ENCODE measurements at regions not wholly inside any gene's neighbourhood (a gene's known extent, or its start where the extent isn't known, plus 50 kb on each side); places are given as distances from the start of the nearest gene placed in this dataset.
"Not testable (repeated sequence)": the region's sequence is repeated elsewhere in the genome, so short reads cannot be mapped to it uniquely, and the experiment has no call there.

DNA sequence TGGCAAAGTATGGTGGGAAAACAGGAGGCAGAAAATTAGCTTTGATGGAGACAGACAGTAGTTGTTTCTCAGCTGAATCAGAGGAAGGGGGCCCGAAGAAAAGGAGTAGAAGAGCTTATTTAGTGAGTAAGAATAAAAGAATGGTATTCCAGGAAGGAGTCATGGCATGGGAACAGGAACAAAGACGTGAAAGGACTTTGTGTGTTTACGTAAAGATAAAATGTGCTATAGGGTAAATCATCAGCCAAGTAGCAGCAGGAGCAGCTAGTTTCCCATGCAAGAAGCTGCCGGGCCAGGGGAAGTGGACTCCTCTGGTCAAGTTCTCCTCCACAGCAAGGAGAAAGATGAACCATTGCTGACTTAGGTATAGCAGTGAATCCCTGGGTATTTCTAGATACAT, 454.5 kb downstream of the HINT1 start:
- no peak for DNase-seq

DNA sequence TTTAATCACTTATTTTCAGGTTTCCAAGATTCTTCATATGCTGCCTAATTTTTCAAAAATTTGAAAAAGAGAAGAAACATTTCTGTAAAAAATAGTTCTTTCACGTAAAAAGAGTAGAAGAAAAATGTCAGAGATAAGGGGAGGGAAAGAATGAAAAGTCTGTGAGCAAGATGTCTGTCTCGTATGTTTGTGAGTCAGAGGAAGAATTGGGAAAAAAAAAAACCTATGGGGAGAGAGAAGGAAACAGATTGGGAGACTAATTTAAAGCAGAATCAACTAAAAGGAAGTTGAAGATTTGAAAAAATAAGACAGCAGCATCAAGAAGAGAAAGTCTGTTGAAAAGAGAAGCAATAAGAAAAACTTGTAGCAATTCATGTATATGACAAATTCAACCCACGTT, 456.3 kb downstream of the HINT1 start:
- no peak for DNase-seq

DNA sequence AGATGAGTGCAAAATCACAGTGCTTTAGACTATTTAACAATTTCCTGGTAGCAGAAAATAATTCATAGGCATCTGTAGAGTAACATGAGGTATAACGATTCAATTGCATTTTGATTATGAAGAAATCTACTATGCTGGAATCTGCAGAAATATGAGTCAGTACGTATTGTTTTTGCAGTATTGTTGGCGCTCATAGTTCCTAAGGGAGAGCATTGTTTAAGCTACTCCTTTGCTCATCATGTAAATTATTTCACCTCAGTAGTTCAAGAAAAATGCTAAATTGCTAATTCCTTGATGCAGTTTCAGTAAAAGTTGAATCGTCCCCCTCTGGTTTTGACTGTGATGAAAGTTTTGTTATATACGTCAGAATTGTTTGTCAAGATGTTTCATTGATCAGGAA, 458.4 kb downstream of the HINT1 start:
- DNase-seq: no peak

DNA sequence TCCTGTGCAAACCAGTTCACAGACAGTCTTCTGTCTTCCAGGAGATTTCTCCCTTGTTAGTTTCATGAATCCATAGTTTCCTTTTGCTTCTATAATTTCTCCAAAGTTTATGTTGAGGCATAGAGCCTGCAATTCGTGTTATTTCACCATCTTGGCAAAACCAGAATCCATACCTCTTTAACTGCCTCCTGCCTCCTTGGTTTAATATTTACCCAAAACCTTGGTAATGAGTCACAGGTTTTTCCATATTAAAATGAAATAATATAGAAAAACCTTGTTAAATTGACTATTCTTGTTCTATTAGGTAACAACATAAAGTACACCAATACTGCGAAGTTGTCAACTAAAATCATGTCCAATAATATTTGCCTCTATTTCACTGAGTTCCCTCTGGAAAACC, 459.7 kb downstream of the HINT1 start:
- no peak for DNase-seq

DNA sequence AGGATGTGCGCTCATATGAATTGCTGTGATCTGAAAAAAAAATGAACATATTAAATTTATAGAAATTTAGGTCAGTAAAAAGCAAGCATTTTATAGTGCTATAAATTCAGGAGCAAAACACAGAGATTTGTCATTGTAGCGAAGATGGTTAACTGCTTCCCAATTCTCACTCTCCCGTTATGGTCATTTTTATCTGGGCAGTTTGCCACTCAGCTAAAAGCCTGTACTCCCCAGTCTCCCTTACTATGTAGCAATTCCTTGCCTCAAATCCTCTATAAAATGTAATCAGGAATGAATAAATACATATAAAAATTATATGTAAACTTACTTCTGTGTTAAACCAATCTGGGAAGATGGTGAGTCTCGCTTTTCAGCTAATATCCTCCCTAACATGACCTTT, 471.5 kb downstream of the HINT1 start:
- no peak for DNase-seq

DNA sequence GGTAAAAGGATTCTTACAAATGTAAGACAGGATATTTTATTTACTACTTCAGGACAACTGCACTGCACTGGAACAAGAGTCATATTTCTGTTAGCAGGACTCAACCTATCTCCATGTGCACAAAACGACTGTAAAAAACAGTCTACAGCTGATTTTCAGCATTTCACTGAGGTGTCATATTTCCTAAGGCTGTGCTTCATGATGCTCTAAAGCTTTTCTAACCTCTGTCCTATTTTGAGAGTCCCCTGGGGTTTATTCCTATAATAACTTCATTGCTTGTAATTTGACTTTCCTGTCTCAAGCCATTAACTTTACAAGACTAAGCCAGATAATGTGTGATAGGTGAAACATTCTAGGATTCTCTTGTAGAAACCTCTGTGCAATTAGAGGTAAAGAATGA, 472.3 kb downstream of the HINT1 start:
- DNase-seq: no peak

DNA sequence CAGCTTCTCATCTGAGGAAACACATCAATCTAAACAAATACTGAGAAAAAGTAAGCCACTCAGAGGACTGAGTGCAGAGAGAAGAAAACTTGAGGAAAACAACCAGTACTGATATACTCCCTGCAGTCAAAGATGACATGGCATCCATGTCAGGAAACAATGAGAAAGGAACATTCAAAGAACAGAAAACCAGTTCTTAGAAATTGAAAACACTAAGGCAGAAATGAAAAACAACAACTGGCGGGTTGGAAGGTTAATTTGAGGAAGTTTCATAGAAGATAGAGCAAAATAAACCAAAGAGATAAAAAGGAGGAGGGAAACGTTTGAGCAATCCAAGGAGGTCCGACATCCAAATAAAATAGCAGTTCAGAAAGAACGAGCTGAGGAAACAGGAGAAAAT, 475.2 kb downstream of the HINT1 start:
- no peak for DNase-seq

DNA sequence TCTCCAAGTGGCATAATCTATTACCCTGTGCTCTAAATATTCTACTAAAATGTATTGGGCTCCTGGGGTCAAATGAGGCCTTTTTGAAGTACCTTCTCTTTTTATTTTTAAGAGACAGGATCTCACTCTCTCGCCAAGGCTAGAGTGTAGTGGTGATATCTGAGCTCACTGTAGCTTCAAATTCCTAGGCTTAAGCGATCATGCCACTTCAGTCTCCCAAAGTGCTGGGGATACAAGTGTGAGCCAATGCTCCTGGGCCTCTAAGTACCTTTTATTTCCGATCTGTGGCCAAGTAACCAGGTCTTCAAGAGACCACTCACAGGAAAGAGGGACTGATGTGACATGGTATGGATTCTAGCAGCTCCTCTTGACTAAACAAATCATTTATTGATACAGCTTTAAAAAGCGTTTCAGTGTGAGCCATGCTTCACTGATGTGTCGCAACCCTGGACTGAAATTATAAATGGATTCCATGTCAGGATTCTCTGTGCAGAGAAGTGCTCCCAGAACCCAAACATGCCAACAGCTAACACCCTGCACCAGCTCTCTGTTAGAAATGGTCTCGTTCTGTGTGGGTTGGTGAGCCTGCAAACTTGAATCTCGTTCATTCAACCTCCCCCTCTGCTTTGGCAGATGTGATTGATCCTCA, 477.8 kb downstream of the HINT1 start:
- no peak for DNase-seq

DNA sequence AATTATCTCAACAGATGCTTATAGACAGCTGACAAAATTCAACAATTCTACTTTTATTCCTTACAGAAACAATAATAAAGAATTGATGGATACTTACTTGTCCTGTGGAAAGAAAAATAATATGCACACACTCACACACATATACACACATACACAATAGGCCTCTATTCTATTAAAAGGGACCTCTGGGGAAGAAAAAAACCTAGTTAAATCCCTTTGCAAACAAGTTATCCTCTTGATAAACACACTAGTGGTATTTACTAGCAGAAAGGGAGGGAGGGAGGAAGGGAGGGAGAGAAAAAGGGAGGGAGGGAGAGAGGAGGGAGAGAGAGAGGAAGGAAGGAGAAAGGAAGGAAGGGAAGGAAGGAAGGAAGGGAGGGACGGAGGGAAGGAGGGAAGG, 486.4 kb downstream of the HINT1 start:
- no peak for DNase-seq

DNA sequence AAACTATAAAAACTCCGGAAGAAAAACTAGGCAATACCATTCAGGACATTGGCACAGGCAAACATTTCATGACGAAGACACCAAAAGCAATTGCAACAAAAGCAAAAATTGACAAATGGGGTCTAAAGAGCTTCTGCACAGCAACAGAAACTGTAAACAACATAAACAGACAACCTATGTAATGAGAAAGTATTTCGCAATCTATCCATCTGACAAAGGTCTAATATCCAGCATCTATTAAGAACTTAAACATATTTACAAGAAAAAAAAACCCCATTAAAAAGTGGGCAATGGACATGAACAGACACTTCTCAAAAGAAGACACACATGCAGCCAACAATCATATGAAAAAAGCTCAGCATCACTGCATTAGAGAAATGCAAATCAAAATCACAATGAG, 498.6 kb downstream of the HINT1 start:
- DNase-seq: no peak

DNA sequence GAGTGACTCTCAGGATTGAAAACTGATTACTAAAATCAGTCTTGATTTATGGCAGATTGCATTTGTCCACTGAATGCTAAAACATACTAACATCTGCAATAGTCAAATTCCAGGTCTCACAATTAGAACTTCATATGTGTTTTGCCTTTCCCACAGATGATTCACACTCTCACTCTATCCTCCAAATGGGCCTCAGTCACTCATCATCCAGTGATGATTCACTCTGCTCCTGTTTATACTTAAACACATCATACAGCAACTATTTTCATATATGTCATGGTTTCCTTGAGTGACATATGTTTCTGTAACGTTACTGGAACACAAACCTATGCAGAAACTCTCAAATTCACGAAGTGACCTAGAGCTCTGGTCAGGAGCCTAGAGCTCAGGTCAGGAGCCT, 512.9 kb downstream of the HINT1 start:
- DNase-seq: no peak

DNA sequence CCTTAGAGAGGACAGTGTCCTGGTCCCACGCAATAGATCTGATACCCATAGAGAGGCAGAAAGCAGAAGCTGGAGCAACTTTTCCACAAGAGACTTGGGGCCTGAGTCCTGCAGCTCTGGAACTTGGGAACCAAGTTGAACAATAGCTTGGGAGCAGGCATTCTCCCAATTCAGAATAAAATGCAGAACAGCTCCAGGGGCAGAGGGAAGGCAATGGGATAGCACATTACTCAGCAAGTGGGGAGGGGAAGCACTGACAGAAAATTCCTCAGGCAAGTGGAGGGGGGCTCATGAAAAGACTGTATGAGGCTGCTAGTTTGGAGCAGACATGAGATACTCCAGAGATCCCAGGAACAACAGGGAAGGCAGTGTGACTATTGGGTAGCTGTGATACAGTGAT, 513.6 kb downstream of the HINT1 start:
- DNase-seq: no peak

DNA sequence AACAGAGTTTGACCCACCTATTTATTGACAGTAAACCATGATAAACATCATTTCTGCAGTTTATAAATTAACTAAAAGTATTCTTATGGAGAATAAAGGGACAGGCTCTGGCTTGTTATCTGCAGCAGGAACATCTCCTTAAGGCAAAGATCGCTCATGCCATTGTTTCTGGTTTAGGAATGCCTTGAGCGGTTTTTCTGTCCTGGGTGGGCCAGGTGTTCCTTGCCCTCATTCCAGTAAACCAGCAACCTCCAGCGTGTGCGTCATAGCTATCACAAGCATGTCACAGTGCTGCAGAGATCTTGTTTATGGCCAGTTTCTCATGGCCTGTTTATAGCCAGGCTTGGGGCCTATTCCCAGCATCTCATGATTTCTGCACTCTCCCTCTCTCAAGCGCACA, 521.7 kb downstream of the HINT1 start:
- no peak for DNase-seq

DNA sequence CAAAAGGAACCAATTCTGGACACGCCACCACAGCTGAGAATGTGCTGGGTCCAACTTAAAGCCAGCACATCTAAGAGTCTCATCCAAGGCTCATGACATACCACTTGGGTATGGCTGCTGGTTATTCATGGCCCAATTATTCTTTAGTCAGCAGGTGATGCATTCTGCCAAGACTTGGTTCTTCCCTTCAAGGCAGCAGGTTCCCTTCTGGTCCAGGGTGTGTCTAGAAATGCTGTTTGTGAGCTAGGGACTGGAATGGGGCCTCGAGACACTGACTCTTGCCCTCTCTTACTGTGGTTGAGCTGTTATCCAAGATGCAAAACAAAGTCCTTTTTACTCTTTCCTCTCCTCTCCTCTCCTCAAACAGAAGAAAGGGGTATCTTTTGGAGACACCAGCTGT, 522.6 kb downstream of the HINT1 start:
- no peak for DNase-seq

DNA sequence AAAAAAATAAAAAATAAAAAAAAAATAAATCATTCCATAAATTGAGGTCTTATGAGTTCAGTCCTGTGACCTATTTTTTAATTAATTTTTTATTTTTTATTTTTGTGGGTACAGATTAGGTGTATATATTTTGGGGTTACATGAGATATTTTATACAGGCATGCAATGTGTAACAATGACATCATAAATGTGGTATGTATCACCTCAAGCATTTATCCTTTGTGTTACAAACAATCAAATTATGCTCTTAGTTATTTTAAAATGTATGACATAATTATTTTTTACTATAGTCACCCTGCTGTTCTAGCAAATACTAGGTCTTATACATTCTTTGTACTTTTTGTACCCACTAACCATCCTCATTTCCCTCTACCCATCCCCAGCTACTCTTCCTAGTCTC, 537.9 kb downstream of the HINT1 start:
- no peak for DNase-seq

DNA sequence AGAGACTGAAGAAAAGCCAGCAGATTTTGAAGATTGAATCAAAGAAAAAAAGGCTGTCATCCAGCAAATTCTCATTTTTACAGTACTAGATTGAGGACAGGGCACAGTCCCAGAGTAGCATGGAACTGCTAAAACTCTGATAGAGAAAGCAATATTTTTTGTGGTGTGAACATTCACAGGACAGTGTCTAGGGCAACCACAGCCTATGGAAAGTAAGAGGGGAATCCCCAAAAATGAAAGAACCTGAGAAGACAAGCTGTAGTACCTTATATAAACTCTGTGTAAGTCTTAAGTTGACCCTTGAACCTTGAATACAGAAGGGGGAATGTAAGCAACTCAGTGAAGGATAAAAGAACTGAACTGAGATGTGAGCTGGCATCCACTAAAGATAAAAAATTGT, 540.3 kb downstream of the HINT1 start:
- DNase-seq: no peak

DNA sequence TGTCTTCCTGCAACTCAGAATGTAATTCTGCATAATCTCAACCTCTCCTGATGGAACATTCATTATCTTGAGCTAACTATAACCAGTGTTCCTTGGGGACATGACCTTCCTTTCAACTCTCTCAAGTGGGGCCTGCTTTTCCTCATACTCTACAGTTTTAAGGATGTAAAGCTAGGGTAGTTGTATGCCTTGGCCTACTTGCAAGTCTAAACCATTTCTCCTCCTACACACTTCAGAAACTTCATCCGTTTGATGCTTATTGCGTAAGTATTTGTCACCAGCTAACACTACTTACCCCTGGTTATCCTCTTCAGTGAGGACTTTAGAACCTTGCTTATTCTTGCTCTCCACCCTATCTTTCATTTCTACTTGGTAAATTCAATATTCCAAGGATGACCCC, 548.9 kb downstream of the HINT1 start:
- no peak for DNase-seq

DNA sequence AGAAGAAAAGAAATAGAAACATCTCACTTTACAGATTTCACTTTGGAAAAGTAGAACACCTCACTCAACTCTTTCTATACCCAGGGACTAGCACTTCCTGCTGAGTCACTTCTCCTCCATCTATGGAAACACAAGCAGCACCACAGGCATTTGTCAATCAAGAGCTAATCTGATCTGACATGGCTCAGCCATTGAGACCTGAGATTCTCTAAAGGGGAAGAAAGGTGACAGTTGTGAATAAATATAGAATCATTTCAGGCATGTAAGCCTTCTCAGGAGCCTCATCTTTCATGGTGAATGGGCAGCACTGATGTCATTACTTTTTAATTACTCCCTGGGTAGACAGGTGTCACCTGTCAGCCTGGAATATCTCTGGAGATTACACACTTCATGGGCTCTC, 559.8 kb downstream of the HINT1 start:
- no peak for DNase-seq

DNA sequence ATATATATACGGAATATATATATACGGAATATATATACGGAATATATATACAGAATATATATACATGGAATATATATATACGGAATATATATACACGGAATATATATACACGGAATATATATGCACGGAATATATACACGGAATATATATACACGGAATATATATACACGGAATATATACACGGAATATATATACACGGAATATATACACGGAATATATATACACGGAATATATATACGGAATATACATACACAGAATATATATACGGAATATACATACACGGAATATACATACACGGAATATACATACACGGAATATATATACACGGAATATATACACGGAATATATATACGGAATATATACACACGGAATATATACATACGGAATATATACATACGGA, 568.4 kb downstream of the HINT1 start:
- not testable (repeated sequence) for DNase-seq

DNA sequence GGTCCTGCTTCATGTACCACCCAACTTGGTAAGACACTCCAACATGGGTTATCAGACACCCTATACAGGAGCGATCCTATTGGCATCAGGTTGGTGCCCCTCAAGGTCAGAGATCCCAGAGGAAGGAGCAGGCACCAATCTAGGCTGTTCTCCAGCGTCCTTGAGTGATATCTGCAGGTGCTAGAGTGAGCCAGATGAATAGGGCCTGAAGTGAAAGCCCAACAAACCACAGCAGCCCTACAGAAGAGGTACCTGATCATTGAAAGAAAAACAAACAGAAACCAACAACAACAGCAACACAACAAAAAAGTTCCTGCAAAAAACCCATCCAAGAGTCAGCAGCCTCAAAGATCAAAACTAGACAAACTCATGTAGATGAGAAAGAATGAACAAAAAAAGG, 584.8 kb downstream of the HINT1 start:
- no peak for DNase-seq

DNA sequence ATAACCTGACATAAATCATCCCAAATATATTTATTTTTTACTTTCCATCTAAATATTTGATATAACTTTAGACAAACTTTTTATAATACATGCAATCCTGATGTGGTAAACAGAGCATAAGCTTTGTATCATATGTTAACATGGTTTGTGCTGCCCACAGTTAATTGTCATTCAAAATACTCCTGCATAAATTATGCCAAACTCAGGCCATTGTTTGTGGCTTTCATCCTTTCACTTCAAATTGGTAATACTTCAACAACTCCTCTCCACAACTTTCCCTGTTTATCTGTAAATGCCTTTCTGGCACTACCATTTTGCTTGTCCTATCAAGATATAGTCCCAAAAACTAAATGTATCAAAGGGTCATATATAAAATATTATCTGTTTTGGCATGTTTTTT, 586.7 kb downstream of the HINT1 start:
- DNase-seq: no peak

DNA sequence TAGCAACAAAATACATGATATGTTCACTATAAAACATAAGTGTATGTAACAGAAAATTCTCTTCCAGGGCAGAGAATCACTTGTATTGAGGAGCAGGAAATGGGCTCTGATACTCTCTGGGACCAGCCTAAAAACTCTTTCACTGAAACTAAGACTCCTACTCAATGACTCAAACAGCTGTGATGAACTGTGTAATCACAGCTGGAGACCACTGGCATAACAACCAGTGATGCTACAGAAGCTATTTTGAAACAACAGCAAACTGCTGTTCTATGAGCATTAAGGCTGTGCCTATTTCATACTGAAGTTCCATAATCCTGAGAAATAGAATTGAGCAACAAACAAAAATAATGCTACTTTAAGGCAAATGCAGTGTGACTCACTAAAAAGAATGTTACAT, 594.0 kb downstream of the HINT1 start:
- DNase-seq: no peak

DNA sequence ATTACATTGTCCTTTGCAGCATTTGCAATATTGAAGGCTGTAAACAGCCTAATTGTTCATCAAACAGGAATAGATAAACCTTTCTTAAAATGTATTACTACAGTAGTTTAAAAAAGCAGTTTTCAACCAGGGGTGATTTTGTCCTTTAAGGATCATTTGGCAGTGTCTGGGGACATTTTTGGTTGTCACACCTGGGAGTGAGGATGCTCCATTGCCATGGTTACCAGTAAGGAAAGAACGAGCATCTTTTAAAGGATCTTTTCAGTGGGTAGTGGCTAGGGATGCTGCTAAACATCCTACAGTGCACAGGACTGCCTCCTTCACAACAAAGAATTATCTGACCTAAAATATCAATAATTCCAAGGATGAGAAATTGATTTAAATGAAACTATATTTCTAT, 596.3 kb downstream of the HINT1 start:
- no peak for DNase-seq

DNA sequence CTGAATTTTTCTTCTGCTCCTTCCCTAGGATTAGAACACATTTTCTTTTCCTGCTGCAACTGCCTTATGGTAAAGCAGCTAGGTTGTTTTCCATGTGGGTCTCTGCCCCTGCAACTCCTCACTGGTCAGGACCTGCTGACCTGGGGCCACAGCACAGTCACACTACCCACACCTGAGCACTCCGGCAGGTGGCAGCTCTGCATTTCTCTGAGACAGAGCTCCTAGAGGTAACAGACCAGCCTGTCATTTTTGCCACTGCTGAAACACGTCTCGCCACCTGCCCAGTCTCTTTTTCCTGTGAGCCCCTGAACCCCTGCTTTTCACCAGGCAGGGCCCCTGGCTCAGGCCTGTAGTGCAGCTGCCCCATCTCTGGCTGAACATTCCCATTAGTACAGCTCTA, 609.6 kb downstream of the HINT1 start:
- DNase-seq: no peak

DNA sequence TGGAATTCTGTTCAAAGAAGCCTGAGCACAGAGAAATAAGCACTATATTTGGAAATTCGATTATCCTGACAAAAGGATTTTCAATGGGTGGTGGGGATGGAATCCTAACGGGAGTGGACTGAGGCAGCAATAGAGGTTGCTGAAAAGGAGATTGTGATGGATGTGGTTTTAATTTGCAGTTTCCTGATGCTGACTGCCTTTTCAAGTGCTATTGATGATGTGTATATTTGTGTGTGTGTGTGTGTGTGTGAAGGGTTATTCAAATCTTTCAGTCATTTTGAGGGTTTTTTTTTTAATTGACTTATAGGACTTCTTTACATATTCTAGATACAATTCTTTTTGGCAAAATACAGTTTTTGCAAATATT, 614.5 kb downstream of the HINT1 start:
- no peak for DNase-seq
